Naive thymus-derived CD4-positive, alpha-beta T cell (primary cell): ENCODE measurements at regions not wholly inside any gene's neighbourhood (a gene's known extent, or its start where the extent isn't known, plus 50 kb on each side); places are given as distances from the start of the nearest gene placed in this dataset.

Experiments used
- ATAC-seq: fragments of 150-1000 bp; cut with Tn5 transposase; 2 replicates; pipeline ENCODE4 v1.10.0; 2021; ENCODE audit warnings: mild to moderate bottlenecking, moderate library complexity
- CTCF ChIA-PET: fragments of 350-600 bp; sonication (Branson Sonifier 250); formaldehyde crosslinking; loops from one replicate; lab custom pipeline; 2021; ENCODE audit warnings: antibody characterized with exemption; lab: Charles Lee
- POLR2A ChIA-PET: fragments of 350-600 bp; sonication (Branson Sonifier 250); formaldehyde crosslinking; loops from one replicate; lab custom pipeline; 2021; ENCODE audit warnings: antibody characterized with exemption, inconsistent platforms; lab: Charles Lee
- DNase-seq, 9 donors: peaks; one replicate each; pipeline versions ENCODE4 v3.0.0 to v3.0.0-alpha.2; 2020 to 2022; ENCODE audit warnings: mixed read lengths in 1 of 9
- H3K27ac ChIP-seq: one replicate; pipeline ENCODE4 v1.7.0; 2013; ENCODE audit warnings: mild to moderate bottlenecking, low read depth, low read length, moderate library complexity
- H3K27me3 ChIP-seq, 2 donors: one replicate each; pipeline ENCODE4 v1.7.0; 2013; ENCODE audit warnings: low read length in 2 of 2, mild to moderate bottlenecking in 2 of 2, moderate library complexity in 2 of 2; ENCODE audit not compliant: control insufficient read depth in 2 of 2, insufficient read depth in 2 of 2
- H3K36me3 ChIP-seq, 3 experiments: 1 replicate in 2 of 3; 2 replicates in 1 of 3; pipeline ENCODE4 v1.7.0; 2013; ENCODE audit warnings: low read length in 3 of 3, mild to moderate bottlenecking in 3 of 3, moderate library complexity in 1 of 3; ENCODE audit not compliant: insufficient read depth in 3 of 3, control insufficient read depth in 2 of 3
- H3K4me1 ChIP-seq, 2 donors: one replicate each; pipeline ENCODE4 v1.7.0; 2013; ENCODE audit warnings: low read length in 2 of 2, mild to moderate bottlenecking in 2 of 2, moderate library complexity in 1 of 2; ENCODE audit not compliant: control insufficient read depth in 2 of 2, insufficient read depth in 2 of 2
- H3K4me3 ChIP-seq: 2 replicates; pipeline ENCODE4 v1.7.0; 2013; ENCODE audit warnings: mild to moderate bottlenecking, low read length
- H3K9me3 ChIP-seq, 3 experiments: 1 replicate in 2 of 3; 2 replicates in 1 of 3; pipeline ENCODE4 v1.7.0; 2013; ENCODE audit warnings: low read length in 3 of 3; ENCODE audit not compliant: control insufficient read depth in 2 of 3
- H3K27ac Mint-ChIP-seq, 9 donors: one replicate each; pipeline ENCODE4 v1.8.0; 2020 to 2022; ENCODE audit warnings: mixed read lengths in 9 of 9, mild to moderate bottlenecking in 8 of 9, moderate library complexity in 5 of 9, inconsistent platforms in 2 of 9
- H3K27me3 Mint-ChIP-seq, 5 donors: one replicate each; pipeline ENCODE4 v1.8.0; 2021 to 2022; ENCODE audit warnings: mixed read lengths in 5 of 5, mild to moderate bottlenecking in 1 of 5
- H3K36me3 Mint-ChIP-seq, 5 donors: one replicate each; pipeline ENCODE4 v1.8.0; 2020 to 2022; ENCODE audit warnings: mixed read lengths in 5 of 5, mild to moderate bottlenecking in 3 of 5, inconsistent platforms in 1 of 5
- H3K4me1 Mint-ChIP-seq, 7 donors: one replicate each; pipeline ENCODE4 v1.8.0; 2020 to 2022; ENCODE audit warnings: mixed read lengths in 7 of 7, mild to moderate bottlenecking in 3 of 7, inconsistent platforms in 1 of 7
- H3K4me3 Mint-ChIP-seq, 10 donors: one replicate each; pipeline ENCODE4 v1.8.0; 2020 to 2022; ENCODE audit warnings: mild to moderate bottlenecking in 10 of 10, mixed read lengths in 10 of 10, moderate library complexity in 6 of 10, inconsistent platforms in 2 of 10
- H3K9me3 Mint-ChIP-seq, 11 donors: one replicate each; pipeline ENCODE4 v1.8.0; 2020 to 2022; ENCODE audit warnings: mixed read lengths in 11 of 11, mild to moderate bottlenecking in 4 of 11, inconsistent platforms in 1 of 11, moderate library complexity in 1 of 11
- intact Hi-C, 2 donors: fragments of 100-400 bp; cut with micrococcal nuclease; formaldehyde crosslinking; loops; one replicate each; pipeline ENCODE4 v1.15.1; 2023

DNA sequence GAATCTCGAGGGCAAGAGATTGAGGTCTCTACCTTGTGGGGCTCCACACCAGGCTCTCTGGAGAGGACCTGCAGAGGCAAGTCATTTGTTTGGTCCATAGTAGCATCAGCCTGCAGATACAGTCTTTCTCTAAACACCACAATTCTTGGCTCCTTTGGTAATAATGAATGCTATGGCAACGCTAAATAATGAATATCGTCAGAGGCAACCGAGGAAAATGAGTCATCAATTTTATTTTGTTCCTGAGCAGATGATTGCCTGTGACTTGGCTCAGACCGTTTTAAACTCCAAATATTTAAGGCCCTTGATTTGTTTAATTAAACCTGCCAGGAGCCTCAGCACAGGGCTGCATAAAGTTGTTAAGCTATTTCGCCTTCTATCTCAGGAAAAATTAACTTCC, 924.1 kb upstream of the TMEM132C start:
- Histone ChIP-seq H3K4me1 (no peaks in the 10 kb centered on the region), H3K27ac (no peak overlapping the region), H3K27me3 (no peaks in the 10 kb centered on the region), H3K4me3 (no peak overlapping the region), H3K36me3 (no peaks in the 10 kb centered on the region), H3K9me3 (no peaks in the 10 kb centered on the region)
- intact Hi-C loops: no loop called here
- ChIA-PET POLR2A (no interaction called here), CTCF (no interaction called here)
- H3K4me1 Mint-ChIP-seq: peaks cover 0 to 1% (median 0%) of the 10 kb centered on the region in 7 donors
- peaks cover 0 to 19% (median 12%) of the 10 kb centered on the region in 11 donors for H3K9me3 Mint-ChIP-seq
- no peak overlapping the region for H3K27ac Mint-ChIP-seq
- peaks cover 0 to 11% (median 5%) of the 10 kb centered on the region in 5 donors for H3K27me3 Mint-ChIP-seq
- no peak for ATAC-seq
- H3K4me3 Mint-ChIP-seq: no peak overlapping the region
- no peak for DNase-seq
- H3K36me3 Mint-ChIP-seq: peaks cover 0 to 3% (median 0%) of the 10 kb centered on the region in 5 donors

- Histone ChIP-seq H3K36me3 (no peaks in the 10 kb centered on the region), H3K27ac (no peak overlapping the region), H3K9me3 (no peaks in the 10 kb centered on the region), H3K4me1 (no peaks in the 10 kb centered on the region), H3K27me3 (no peaks in the 10 kb centered on the region), H3K4me3 (no peak overlapping the region)
- CTCF ChIA-PET: no interaction called here
- intact Hi-C loops: no loop called here
- peaks cover 0 to 1% (median 0%) of the 10 kb centered on the region in 7 donors for H3K4me1 Mint-ChIP-seq
- H3K36me3 Mint-ChIP-seq: peaks cover 0 to 3% (median 0%) of the 10 kb centered on the region in 5 donors
- ATAC-seq (no peak), DNase-seq (no peak)
- H3K4me3 Mint-ChIP-seq: no peak overlapping the region
- peaks cover 0 to 10% (median 5%) of the 10 kb centered on the region in 5 donors for H3K27me3 Mint-ChIP-seq
- peaks cover 0 to 20% (median 14%) of the 10 kb centered on the region in 11 donors for H3K9me3 Mint-ChIP-seq
- no peak overlapping the region for H3K27ac Mint-ChIP-seq
- POLR2A ChIA-PET: no interaction called here
Observed at GRCh38 chr12:127343940-127344339, 923.0 kb upstream of the TMEM132C start.

GRCh38 chr12:127351481-127352010, 915.4 kb upstream of the TMEM132C start:
- ChIA-PET POLR2A (no interaction called here), CTCF (no interaction called here)
- peaks cover under 1 to 40% (median 13%) of the 10 kb centered on the region in 11 donors for H3K9me3 Mint-ChIP-seq
- no peaks in the 10 kb centered on the region for H3K4me1 ChIP-seq
- intact Hi-C loops: no loop called here
- H3K9me3 ChIP-seq: no peaks in the 10 kb centered on the region
- peaks cover 0 to 6% (median 0%) of the 10 kb centered on the region in 5 donors for H3K36me3 Mint-ChIP-seq
- no peaks in the 10 kb centered on the region for H3K27me3 ChIP-seq
- H3K27ac Mint-ChIP-seq: no peak overlapping the region
- H3K4me1 Mint-ChIP-seq: no peaks in the 10 kb centered on the region
- ATAC-seq: no peak
- no peak overlapping the region for H3K27ac ChIP-seq
- H3K36me3 ChIP-seq: no peaks in the 10 kb centered on the region
- DNase-seq: no peak
- no peak overlapping the region for H3K4me3 ChIP-seq
- no peak overlapping the region for H3K4me3 Mint-ChIP-seq
- H3K27me3 Mint-ChIP-seq: peaks cover 0 to 10% (median 0%) of the 10 kb centered on the region in 5 donors

GRCh38 chr12:127355061-127355841, 911.7 kb upstream of the TMEM132C start:
- no peak for DNase-seq
- H3K27me3 Mint-ChIP-seq: peaks cover 0 to 10% (median 0%) of the 10 kb centered on the region in 5 donors
- H3K36me3 Mint-ChIP-seq: peaks cover 0 to 2% (median 0%) of the 10 kb centered on the region in 5 donors
- Histone ChIP-seq H3K4me3 (no peak overlapping the region), H3K27ac (no peak overlapping the region), H3K9me3 (no peaks in the 10 kb centered on the region), H3K27me3 (no peaks in the 10 kb centered on the region), H3K36me3 (no peaks in the 10 kb centered on the region), H3K4me1 (no peaks in the 10 kb centered on the region)
- H3K4me1 Mint-ChIP-seq: no peaks in the 10 kb centered on the region
- ATAC-seq: no peak
- ChIA-PET POLR2A (no interaction called here), CTCF (no interaction called here)
- peaks cover 0 to 23% (median 3%) of the 10 kb centered on the region in 11 donors for H3K9me3 Mint-ChIP-seq
- no peak overlapping the region for H3K4me3 Mint-ChIP-seq
- H3K27ac Mint-ChIP-seq: no peak overlapping the region
- intact Hi-C loops: no loop called here

DNA sequence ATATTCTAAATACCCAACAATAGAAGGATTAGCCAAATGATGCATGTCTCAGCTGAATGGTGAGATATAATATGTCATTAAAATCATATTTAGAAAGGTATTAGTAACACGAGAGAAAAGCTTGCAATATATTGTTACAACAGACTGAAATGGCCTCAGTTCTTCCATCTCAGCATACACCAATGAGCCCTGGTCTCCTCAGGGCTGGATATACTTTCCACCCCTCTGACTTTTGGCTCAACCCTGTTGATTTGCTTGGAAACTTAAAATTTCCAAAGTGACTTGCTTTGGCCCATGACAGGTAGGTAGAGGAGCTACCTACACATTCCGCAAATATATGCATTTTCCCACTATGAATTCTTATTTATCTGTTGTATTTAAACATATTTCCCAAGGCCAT, 908.1 kb upstream of the TMEM132C start:
- ChIA-PET CTCF (no interaction called here), POLR2A (no interaction called here)
- Histone ChIP-seq H3K4me3 (no peak overlapping the region), H3K4me1 (no peaks in the 10 kb centered on the region), H3K9me3 (no peaks in the 10 kb centered on the region), H3K27ac (no peak overlapping the region), H3K36me3 (no peaks in the 10 kb centered on the region), H3K27me3 (no peaks in the 10 kb centered on the region)
- H3K27ac Mint-ChIP-seq: no peak overlapping the region
- peaks cover 0 to 5% (median 0%) of the 10 kb centered on the region in 11 donors for H3K9me3 Mint-ChIP-seq
- H3K27me3 Mint-ChIP-seq: peaks cover 0 to 5% (median 0%) of the 10 kb centered on the region in 5 donors
- DNase-seq: no peak
- no peak overlapping the region for H3K4me3 Mint-ChIP-seq
- H3K4me1 Mint-ChIP-seq: no peaks in the 10 kb centered on the region
- intact Hi-C loops: no loop called here
- no peaks in the 10 kb centered on the region for H3K36me3 Mint-ChIP-seq
- no peak for ATAC-seq

GRCh38 chr12:127360580-127360979, 906.4 kb upstream of the TMEM132C start:
- Mint-ChIP-seq H3K27me3 (peaks cover 0 to 5% (median 0%) of the 10 kb centered on the region in 5 donors), H3K9me3 (peaks cover 0 to 9% (median 4%) of the 10 kb centered on the region in 11 donors)
- H3K4me3 ChIP-seq: no peak overlapping the region

More at GRCh38 chr12:127360580-127360979, 906.4 kb upstream of the TMEM132C start:
- no peak for ATAC-seq
- peaks cover 0 to 4% (median 0%) of the 10 kb centered on the region in 5 donors for H3K36me3 Mint-ChIP-seq
- DNase-seq: no peak
- Histone ChIP-seq H3K27ac (no peak overlapping the region), H3K27me3 (no peaks in the 10 kb centered on the region), H3K36me3 (no peaks in the 10 kb centered on the region), H3K4me1 (no peaks in the 10 kb centered on the region), H3K9me3 (no peaks in the 10 kb centered on the region)
- ChIA-PET POLR2A (no interaction called here), CTCF (no interaction called here)
- no peaks in the 10 kb centered on the region for H3K4me1 Mint-ChIP-seq
- intact Hi-C loops: no loop called here
- no peak overlapping the region for H3K4me3 Mint-ChIP-seq
- no peak overlapping the region for H3K27ac Mint-ChIP-seq
